Activated naive CD8-positive, alpha-beta T cell treated with anti-CD3 and anti-CD28 coated beads, Interleukin-2, amount 10 ng/mL, durations not matched to agents 7 days and 5 days (primary cell): ENCODE measurements at regions not wholly inside any gene's neighbourhood (a gene's known extent, or its start where the extent isn't known, plus 50 kb on each side); places are given as distances from the start of the nearest gene placed in this dataset.

ENCODE experiments used
- ATAC-seq: fragments of 150-1000 bp; cut with Tn5 transposase; one replicate; pipeline ENCODE4 v1.10.0; 2021; ENCODE audit warnings: low read depth, moderate library complexity
- POLR2A ChIA-PET: fragments of 350-600 bp; sonication (Branson Sonifier 250); formaldehyde crosslinking; loops from one replicate; lab custom pipeline; 2021; ENCODE audit warnings: antibody characterized with exemption; lab: Charles Lee
- DNase-seq: peaks from one replicate; pipeline ENCODE4 v3.0.0; 2021
- H3K27ac Mint-ChIP-seq: one replicate; pipeline ENCODE4 v1.8.0; 2022; ENCODE audit warnings: mild to moderate bottlenecking, mixed read lengths
- H3K27me3 Mint-ChIP-seq: one replicate; pipeline ENCODE4 v1.8.0; 2022; ENCODE audit warnings: mild to moderate bottlenecking, moderate library complexity, mixed read lengths
- H3K36me3 Mint-ChIP-seq: one replicate; pipeline ENCODE4 v1.8.0; 2021; ENCODE audit warnings: mild to moderate bottlenecking, mixed read lengths
- H3K4me1 Mint-ChIP-seq: one replicate; pipeline ENCODE4 v1.8.0; 2021; ENCODE audit warnings: mixed read lengths
- H3K4me3 Mint-ChIP-seq: one replicate; pipeline ENCODE4 v1.8.0; 2022; ENCODE audit warnings: mild to moderate bottlenecking, moderate library complexity, mixed read lengths
- H3K9me3 Mint-ChIP-seq: one replicate; pipeline ENCODE4 v1.8.0; 2021; ENCODE audit warnings: mixed read lengths

- Mint-ChIP-seq H3K27me3 (peaks cover 4% of the 10 kb centered on the region), H3K4me1 (no peaks in the 10 kb centered on the region), H3K27ac (no peak overlapping the region), H3K4me3 (no peak overlapping the region), H3K36me3 (no peaks in the 10 kb centered on the region), H3K9me3 (peaks cover 2% of the 10 kb centered on the region)
- ATAC-seq (no peak), DNase-seq (no peak)
- POLR2A ChIA-PET, result no interaction called here
Observed at GRCh38 chr18:61989138-61989537, 96.3 kb upstream of the RNF152 start.

GRCh38 chr18:61988100-61988499 lies 95.3 kb upstream of the RNF152 start:
- POLR2A ChIA-PET, result no interaction called here
- ATAC-seq (no peak), DNase-seq (no peak)
- Mint-ChIP-seq H3K27me3 (peaks cover 4% of the 10 kb centered on the region), H3K4me3 (no peak overlapping the region), H3K27ac (no peak overlapping the region), H3K9me3 (peaks cover 2% of the 10 kb centered on the region), H3K36me3 (no peaks in the 10 kb centered on the region), H3K4me1 (no peaks in the 10 kb centered on the region)

GRCh38 chr18:61985681-61986080 lies 92.9 kb upstream of the RNF152 start:
- ATAC-seq (no peak), DNase-seq (no peak)
- H3K4me3 Mint-ChIP-seq, result no peak overlapping the region
- POLR2A ChIA-PET, result no interaction called here
- H3K9me3 Mint-ChIP-seq, result peaks cover 2% of the 10 kb centered on the region
- H3K27me3 Mint-ChIP-seq, result peaks cover 4% of the 10 kb centered on the region
- H3K36me3 Mint-ChIP-seq, result no peaks in the 10 kb centered on the region
- H3K27ac Mint-ChIP-seq, result no peak overlapping the region
- no peaks in the 10 kb centered on the region for H3K4me1 Mint-ChIP-seq

- peaks cover 2% of the 10 kb centered on the region for H3K9me3 Mint-ChIP-seq
Observed at GRCh38 chr18:61984349-61984748, 91.5 kb upstream of the RNF152 start.

GRCh38 chr18:61982475-61982874 lies 89.7 kb upstream of the RNF152 start:
- Mint-ChIP-seq H3K27me3 (no peaks in the 10 kb centered on the region), H3K36me3 (peaks cover 5% of the 10 kb centered on the region), H3K27ac (no peak overlapping the region), H3K9me3 (peaks cover 5% of the 10 kb centered on the region), H3K4me3 (no peak overlapping the region), H3K4me1 (peaks cover 4% of the 10 kb centered on the region)
- ATAC-seq, result no peak
- POLR2A ChIA-PET, result no interaction called here
- no peak for DNase-seq

More at GRCh38 chr18:61984349-61984748, 91.5 kb upstream of the RNF152 start:
- POLR2A ChIA-PET, result no interaction called here
- ATAC-seq (no peak), DNase-seq (no peak)
- Mint-ChIP-seq H3K4me1 (peaks cover 2% of the 10 kb centered on the region), H3K36me3 (no peaks in the 10 kb centered on the region), H3K27ac (no peak overlapping the region), H3K4me3 (no peak overlapping the region), H3K27me3 (peaks cover 2% of the 10 kb centered on the region)

- POLR2A ChIA-PET, result no interaction called here
- H3K27me3 Mint-ChIP-seq, result no peaks in the 10 kb centered on the region
Observed at GRCh38 chr18:61980355-61980754, 87.5 kb upstream of the RNF152 start.

GRCh38 chr18:61975526-61976326 lies 82.9 kb upstream of the RNF152 start:
- Mint-ChIP-seq H3K27ac (peak overlapping the region; percentile 62), H3K36me3 (peaks cover 6% of the 10 kb centered on the region), H3K4me1 (peaks cover 15% of the 10 kb centered on the region), H3K9me3 (peaks cover 7% of the 10 kb centered on the region), H3K27me3 (no peaks in the 10 kb centered on the region), H3K4me3 (peak overlapping the region; percentile 20)
- DNase-seq (no peak), ATAC-seq (peak; percentile 75)
- POLR2A ChIA-PET, result interaction anchor here (0.7 kb wide), 1 partner anchor 364 kb away, joined by 3 read pairs; no protein-coding TSS in a partner anchor

More at GRCh38 chr18:61980355-61980754, 87.5 kb upstream of the RNF152 start:
- peaks cover 3% of the 10 kb centered on the region for H3K9me3 Mint-ChIP-seq
- no peak overlapping the region for H3K27ac Mint-ChIP-seq
- ATAC-seq (no peak), DNase-seq (no peak)
- no peak overlapping the region for H3K4me3 Mint-ChIP-seq
- H3K4me1 Mint-ChIP-seq, result peaks cover 15% of the 10 kb centered on the region
- H3K36me3 Mint-ChIP-seq, result peaks cover 5% of the 10 kb centered on the region

GRCh38 chr18:61973273-61974115 lies 80.7 kb upstream of the RNF152 start:
- H3K27me3 Mint-ChIP-seq, result no peaks in the 10 kb centered on the region
- H3K4me1 Mint-ChIP-seq, result peaks cover 13% of the 10 kb centered on the region
- no peak overlapping the region for H3K4me3 Mint-ChIP-seq
- H3K36me3 Mint-ChIP-seq, result peaks cover 5% of the 10 kb centered on the region
- peak overlapping the region; percentile 7 for H3K27ac Mint-ChIP-seq
- POLR2A ChIA-PET, result no interaction called here
- DNase-seq (no peak), ATAC-seq (no peak)
- peaks cover 7% of the 10 kb centered on the region for H3K9me3 Mint-ChIP-seq

GRCh38 chr18:61972389-61973264 lies 79.8 kb upstream of the RNF152 start:
- Mint-ChIP-seq H3K4me3 (no peak overlapping the region), H3K27ac (no peak overlapping the region), H3K27me3 (no peaks in the 10 kb centered on the region), H3K9me3 (peaks cover 4% of the 10 kb centered on the region), H3K4me1 (peaks cover 11% of the 10 kb centered on the region), H3K36me3 (peaks cover 1% of the 10 kb centered on the region)
- no peak for DNase-seq
- peak; percentile 6 for ATAC-seq
- POLR2A ChIA-PET, result no interaction called here

GRCh38 chr18:61967252-61967891 lies 74.6 kb upstream of the RNF152 start:
- Mint-ChIP-seq H3K4me1 (no peaks in the 10 kb centered on the region), H3K27me3 (peaks cover 2% of the 10 kb centered on the region), H3K36me3 (no peaks in the 10 kb centered on the region), H3K27ac (no peak overlapping the region), H3K9me3 (no peaks in the 10 kb centered on the region), H3K4me3 (no peak overlapping the region)
- DNase-seq (no peak), ATAC-seq (no peak)
- POLR2A ChIA-PET, result no interaction called here

GRCh38 chr18:61965311-61965710 lies 72.5 kb upstream of the RNF152 start:
- peaks cover 6% of the 10 kb centered on the region for H3K27me3 Mint-ChIP-seq
- H3K36me3 Mint-ChIP-seq, result no peaks in the 10 kb centered on the region
- H3K27ac Mint-ChIP-seq, result no peak overlapping the region
- ATAC-seq (no peak), DNase-seq (no peak)
- H3K9me3 Mint-ChIP-seq, result no peaks in the 10 kb centered on the region
- POLR2A ChIA-PET, result no interaction called here
- no peak overlapping the region for H3K4me3 Mint-ChIP-seq
- H3K4me1 Mint-ChIP-seq, result no peaks in the 10 kb centered on the region

- no peaks in the 10 kb centered on the region for H3K9me3 Mint-ChIP-seq
- POLR2A ChIA-PET, result no interaction called here
- peaks cover 6% of the 10 kb centered on the region for H3K27me3 Mint-ChIP-seq
- H3K27ac Mint-ChIP-seq, result no peak overlapping the region
- H3K36me3 Mint-ChIP-seq, result no peaks in the 10 kb centered on the region
- DNase-seq (no peak), ATAC-seq (no peak)
- peaks cover under 1% of the 10 kb centered on the region for H3K4me1 Mint-ChIP-seq
- H3K4me3 Mint-ChIP-seq, result no peak overlapping the region
Observed at GRCh38 chr18:61964616-61965015, 71.8 kb upstream of the RNF152 start.
